Eye (tissue), 1 donor: ENCODE measurements at regions not wholly inside any gene's neighbourhood (a gene's known extent, or its start where the extent isn't known, plus 50 kb on each side); places are given as distances from the start of the nearest gene placed in this dataset.

Experiments used
- DNase-seq: peaks from one replicate; pipeline ENCODE4 v3.0.0-alpha.2; 2015

- DNase-seq = no peak
Measured at GRCh38 chr20:22465622-22466446, 118.5 kb downstream of the FOXA2 start.

- DNase-seq = no peak
Measured at GRCh38 chr20:22464312-22465003, 119.9 kb downstream of the FOXA2 start.

- DNase-seq = peak; percentile 59
Measured at GRCh38 chr20:22462975-22463914, 121.1 kb downstream of the FOXA2 start.

GRCh38 chr20:22460803-22461202, 123.6 kb downstream of the FOXA2 start:
- DNase-seq = no peak

- no peak for DNase-seq
Measured at GRCh38 chr20:22460231-22460630, 124.1 kb downstream of the FOXA2 start.

- DNase-seq = no peak
Measured at GRCh38 chr20:22459754-22460153, 124.6 kb downstream of the FOXA2 start.

- DNase-seq = peak; percentile 50
Measured at GRCh38 chr20:22456109-22456508, 128.3 kb downstream of the FOXA2 start.

GRCh38 chr20:22455259-22455658, 129.1 kb downstream of the FOXA2 start:
- no peak for DNase-seq

GRCh38 chr20:22453244-22454080, 130.9 kb downstream of the FOXA2 start:
- no peak for DNase-seq

GRCh38 chr20:22452442-22453011, 131.8 kb downstream of the FOXA2 start:
- DNase-seq = no peak

GRCh38 chr20:22450537-22450936, 133.8 kb downstream of the FOXA2 start:
- no peak for DNase-seq

- DNase-seq = peak; percentile 86
Measured at GRCh38 chr20:22449188-22449973, 135.0 kb downstream of the FOXA2 start.

- DNase-seq = no peak
Measured at GRCh38 chr20:22447447-22447778, 137.0 kb downstream of the FOXA2 start.

- DNase-seq = peak; percentile 19
Measured at GRCh38 chr20:22446613-22447446, 137.5 kb downstream of the FOXA2 start.

GRCh38 chr20:22442318-22442717, 142.1 kb downstream of the FOXA2 start:
- no peak for DNase-seq

- DNase-seq = no peak
Measured at GRCh38 chr20:22438926-22439325, 145.4 kb downstream of the FOXA2 start.

GRCh38 chr20:22438346-22438745, 146.0 kb downstream of the FOXA2 start:
- no peak for DNase-seq

GRCh38 chr20:22437354-22437753, 147.0 kb downstream of the FOXA2 start:
- DNase-seq = no peak

GRCh38 chr20:22431419-22431818, 153.0 kb downstream of the FOXA2 start:
- no peak for DNase-seq

GRCh38 chr20:22430746-22431168, 153.6 kb downstream of the FOXA2 start:
- peak; percentile 28 for DNase-seq
